Neural crest cell (in vitro differentiated cells): ENCODE measurements at regions not wholly inside any gene's neighbourhood (a gene's known extent, or its start where the extent isn't known, plus 50 kb on each side); places are given as distances from the start of the nearest gene placed in this dataset.

ENCODE experiments used
- DNase-seq: peaks from one replicate; pipeline ENCODE4 v3.0.0; 2021; ENCODE audit warnings: low read depth, mixed read lengths, low spot score
- H3K27ac Mint-ChIP-seq: one replicate; pipeline ENCODE4 v1.8.0; 2021; ENCODE audit warnings: mild to moderate bottlenecking, mixed read lengths; ENCODE audit not compliant: unreplicated experiment
- H3K27me3 Mint-ChIP-seq: 2 replicates; pipeline ENCODE4 v1.8.0; 2021; ENCODE audit warnings: low read depth, mild to moderate bottlenecking, mixed read lengths
- H3K36me3 Mint-ChIP-seq: 2 replicates; pipeline ENCODE4 v1.8.0; 2021; ENCODE audit warnings: low read depth, mild to moderate bottlenecking, mixed read lengths
- H3K4me1 Mint-ChIP-seq: 2 replicates; pipeline ENCODE4 v1.8.0; 2021; ENCODE audit warnings: mixed read lengths
- H3K4me3 Mint-ChIP-seq: one replicate; pipeline ENCODE4 v1.8.0; 2021; ENCODE audit warnings: mild to moderate bottlenecking, mixed read lengths
- H3K9me3 Mint-ChIP-seq: 2 replicates; pipeline ENCODE4 v1.8.0; 2021; ENCODE audit warnings: mixed read lengths
- CTCF ChIP-seq: fragments of 200-600 bp; sonication (generic); conservative IDR thresholded peaks from 2 replicates; pipeline ENCODE4 v1.5.0; 2021; ENCODE audit warnings: antibody characterized with exemption, mild to moderate bottlenecking

- no peak overlapping the region for H3K4me3 Mint-ChIP-seq
- DNase-seq: no peak
These were observed 120.0 kb downstream of the CD164 start for GRCh38 chr6:109262261-109262660.

GRCh38 chr6:109261811-109262210 is 120.5 kb downstream of the CD164 start:
- H3K9me3 Mint-ChIP-seq: no peaks in the 10 kb centered on the region
- no peak overlapping the region for H3K4me3 Mint-ChIP-seq
- no peaks in the 10 kb centered on the region for H3K4me1 Mint-ChIP-seq
- peaks cover 3% of the 10 kb centered on the region for H3K36me3 Mint-ChIP-seq
- H3K27me3 Mint-ChIP-seq: no peaks in the 10 kb centered on the region
- no peak overlapping the region for H3K27ac Mint-ChIP-seq
- no peak for DNase-seq
- no peak for TF ChIP-seq CTCF

More at GRCh38 chr6:109262261-109262660, 120.0 kb downstream of the CD164 start:
- Mint-ChIP-seq H3K36me3 (peaks cover 5% of the 10 kb centered on the region), H3K9me3 (peaks cover 2% of the 10 kb centered on the region), H3K27ac (no peak overlapping the region), H3K4me1 (no peaks in the 10 kb centered on the region), H3K27me3 (no peaks in the 10 kb centered on the region)
- TF ChIP-seq CTCF: no peak

- Mint-ChIP-seq H3K36me3 (peaks cover 3% of the 10 kb centered on the region), H3K4me3 (no peak overlapping the region), H3K27ac (no peak overlapping the region), H3K9me3 (no peaks in the 10 kb centered on the region), H3K27me3 (no peaks in the 10 kb centered on the region), H3K4me1 (no peaks in the 10 kb centered on the region)
- no peak for TF ChIP-seq CTCF
- DNase-seq: no peak
These were observed 121.6 kb downstream of the CD164 start for GRCh38 chr6:109260701-109261100.

GRCh38 chr6:109260126-109260525 is 122.1 kb downstream of the CD164 start:
- no peaks in the 10 kb centered on the region for H3K4me1 Mint-ChIP-seq
- H3K4me3 Mint-ChIP-seq: no peak overlapping the region
- peaks cover 3% of the 10 kb centered on the region for H3K36me3 Mint-ChIP-seq
- H3K27me3 Mint-ChIP-seq: no peaks in the 10 kb centered on the region
- no peak overlapping the region for H3K27ac Mint-ChIP-seq
- no peak for TF ChIP-seq CTCF
- DNase-seq: no peak
- no peaks in the 10 kb centered on the region for H3K9me3 Mint-ChIP-seq

- H3K9me3 Mint-ChIP-seq: no peaks in the 10 kb centered on the region
- H3K4me1 Mint-ChIP-seq: no peaks in the 10 kb centered on the region
- H3K4me3 Mint-ChIP-seq: no peak overlapping the region
- H3K36me3 Mint-ChIP-seq: no peaks in the 10 kb centered on the region
- H3K27me3 Mint-ChIP-seq: no peaks in the 10 kb centered on the region
- no peak overlapping the region for H3K27ac Mint-ChIP-seq
- no peak for DNase-seq
- no peak for TF ChIP-seq CTCF
These were observed 124.1 kb downstream of the CD164 start for GRCh38 chr6:109258129-109258528.

- no peaks in the 10 kb centered on the region for H3K36me3 Mint-ChIP-seq
- H3K9me3 Mint-ChIP-seq: no peaks in the 10 kb centered on the region
- H3K27ac Mint-ChIP-seq: no peak overlapping the region
- DNase-seq: no peak
- TF ChIP-seq CTCF: no peak
- no peak overlapping the region for H3K4me3 Mint-ChIP-seq
- no peaks in the 10 kb centered on the region for H3K27me3 Mint-ChIP-seq
- H3K4me1 Mint-ChIP-seq: peaks cover 5% of the 10 kb centered on the region
These were observed 124.8 kb downstream of the CD164 start for GRCh38 chr6:109257494-109257893.
